ENCODE measurements at regions not wholly inside any gene's neighbourhood (a gene's known extent, or its start where the extent isn't known, plus 50 kb on each side); places are given as distances from the start of the nearest gene placed in this dataset.
A peak's percentile ranks its signal among the peaks of the same experiment; 100 is the strongest.
"Not testable (repeated sequence)": the region's sequence is repeated elsewhere in the genome, so short reads cannot be mapped to it uniquely, and the experiment has no call there.

- H3K4me3 ChIP-seq (ENCODE audit: low read depth, low read length) = no peak overlapping the region
- TF ChIP-seq MAX (IDR thresholded peaks at IDR 0.05; ENCODE audit: low read depth, low read length) = no peak
- DNase-seq (ENCODE audit: low read depth) = no peak
Measured at GRCh38 chr9:104389341-104389740, 114.7 kb upstream of the OR13F1 start.

DNA sequence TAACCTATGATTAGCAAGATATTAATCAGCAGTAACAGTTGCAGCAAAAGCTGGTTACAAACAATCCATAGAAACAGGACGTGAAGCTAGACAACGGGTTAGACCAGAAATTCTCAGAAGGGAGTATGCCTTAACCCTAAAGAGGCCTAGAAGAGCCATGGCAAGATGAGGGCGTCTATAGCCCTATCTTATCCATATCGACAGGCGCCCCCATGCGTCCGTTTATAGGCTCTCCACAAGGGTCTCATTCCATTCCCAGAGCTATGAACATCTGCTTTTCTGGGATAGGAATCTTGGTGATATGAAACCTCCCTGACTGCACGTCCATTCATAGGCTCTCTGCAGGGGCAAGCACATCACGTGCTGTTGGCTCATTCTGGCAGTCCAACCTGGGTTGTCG is 109.2 kb upstream of the OR13F1 start:
- not testable (repeated sequence) for H3K4me3 ChIP-seq (ENCODE audit: low read depth, low read length)
- DNase-seq (ENCODE audit: low read depth) = peak; percentile 48
- TF ChIP-seq, protein P1, sequence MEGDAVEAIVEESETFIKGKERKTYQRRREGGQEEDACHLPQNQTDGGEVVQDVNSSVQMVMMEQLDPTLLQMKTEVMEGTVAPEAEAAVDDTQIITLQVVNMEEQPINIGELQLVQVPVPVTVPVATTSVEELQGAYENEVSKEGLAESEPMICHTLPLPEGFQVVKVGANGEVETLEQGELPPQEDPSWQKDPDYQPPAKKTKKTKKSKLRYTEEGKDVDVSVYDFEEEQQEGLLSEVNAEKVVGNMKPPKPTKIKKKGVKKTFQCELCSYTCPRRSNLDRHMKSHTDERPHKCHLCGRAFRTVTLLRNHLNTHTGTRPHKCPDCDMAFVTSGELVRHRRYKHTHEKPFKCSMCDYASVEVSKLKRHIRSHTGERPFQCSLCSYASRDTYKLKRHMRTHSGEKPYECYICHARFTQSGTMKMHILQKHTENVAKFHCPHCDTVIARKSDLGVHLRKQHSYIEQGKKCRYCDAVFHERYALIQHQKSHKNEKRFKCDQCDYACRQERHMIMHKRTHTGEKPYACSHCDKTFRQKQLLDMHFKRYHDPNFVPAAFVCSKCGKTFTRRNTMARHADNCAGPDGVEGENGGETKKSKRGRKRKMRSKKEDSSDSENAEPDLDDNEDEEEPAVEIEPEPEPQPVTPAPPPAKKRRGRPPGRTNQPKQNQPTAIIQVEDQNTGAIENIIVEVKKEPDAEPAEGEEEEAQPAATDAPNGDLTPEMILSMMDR (IDR thresholded peaks at IDR 0.05; ENCODE audit: low read depth, low read length) = peak; percentile 16

DNA sequence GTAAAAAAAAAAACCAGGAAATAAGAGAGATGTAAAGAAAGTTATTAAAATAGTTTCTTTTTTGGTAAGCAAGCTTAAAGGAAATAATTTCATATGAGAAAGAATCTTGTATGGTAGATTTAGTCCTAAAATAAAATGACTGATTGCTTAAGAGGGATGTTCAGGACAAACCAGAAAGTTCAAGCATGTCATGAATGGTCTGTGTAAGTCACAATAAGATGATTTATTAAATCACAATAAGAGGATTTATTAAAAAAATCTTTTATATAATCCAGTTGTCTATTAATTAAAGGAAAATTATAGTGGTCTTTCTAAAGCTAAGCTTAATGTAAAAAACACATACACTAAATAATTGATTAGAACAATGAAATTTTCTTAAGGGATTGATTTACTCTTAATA is 91.8 kb upstream of the OR13F1 start:
- TF ChIP-seq, protein P1 (IDR thresholded peaks at IDR 0.05; ENCODE audit: low read depth, low read length) = no peak
- TF ChIP-seq POLR2A (IDR thresholded peaks at IDR 0.05; ENCODE audit: extremely low read depth, insufficient read length) = no peak
- no peak for TF ChIP-seq MAX (IDR thresholded peaks at IDR 0.05; ENCODE audit: low read depth, low read length)
- no peak for TF ChIP-seq MYC (IDR thresholded peaks at IDR 0.05; ENCODE audit: low read depth, low read length)
- H3K4me3 ChIP-seq (ENCODE audit: low read depth, low read length) = no peak overlapping the region

DNA sequence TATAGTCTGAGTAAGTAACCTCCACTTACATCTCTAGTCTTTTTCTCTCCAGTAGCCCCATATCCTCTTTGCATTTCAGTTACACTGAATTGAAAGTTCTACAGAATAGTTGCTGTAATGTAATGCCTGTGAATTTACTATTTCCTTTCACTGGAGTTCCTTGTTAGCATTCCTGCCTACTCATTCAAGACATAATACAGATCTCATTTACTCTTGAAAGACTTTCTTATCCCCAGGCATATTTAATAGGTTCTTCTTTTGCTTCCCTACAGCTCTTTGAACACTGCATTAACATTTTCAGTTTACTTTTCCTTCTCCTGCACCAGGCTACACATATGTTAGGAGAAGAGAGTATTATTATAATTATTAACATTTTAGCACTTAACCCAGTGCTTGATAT is 87.6 kb upstream of the OR13F1 start:
- TF ChIP-seq MAX (IDR thresholded peaks at IDR 0.05; ENCODE audit: low read depth, low read length) = no peak
- TF ChIP-seq, protein P1 (IDR thresholded peaks at IDR 0.05; ENCODE audit: low read depth, low read length) = no peak
- no peak for TF ChIP-seq MYC (IDR thresholded peaks at IDR 0.05; ENCODE audit: low read depth, low read length)
- TF ChIP-seq POLR2A (IDR thresholded peaks at IDR 0.05; ENCODE audit: extremely low read depth, insufficient read length) = no peak
- DNase-seq (ENCODE audit: low read depth) = no peak
- H3K4me3 ChIP-seq (ENCODE audit: low read depth, low read length) = no peak overlapping the region

More for the DNA sequence above, 91.8 kb upstream of the OR13F1 start:
- peak; percentile 11 for DNase-seq (ENCODE audit: low read depth)

GRCh38 chr9:104417296-104417695 is 86.8 kb upstream of the OR13F1 start:
- H3K4me3 ChIP-seq (ENCODE audit: low read depth, low read length) = no peak overlapping the region
- TF ChIP-seq POLR2A (IDR thresholded peaks at IDR 0.05; ENCODE audit: extremely low read depth, insufficient read length) = no peak
- TF ChIP-seq, protein P1 (IDR thresholded peaks at IDR 0.05; ENCODE audit: low read depth, low read length) = no peak
- TF ChIP-seq MAX (IDR thresholded peaks at IDR 0.05; ENCODE audit: low read depth, low read length) = no peak
- TF ChIP-seq MYC (IDR thresholded peaks at IDR 0.05; ENCODE audit: low read depth, low read length) = no peak
- DNase-seq (ENCODE audit: low read depth) = no peak

DNA sequence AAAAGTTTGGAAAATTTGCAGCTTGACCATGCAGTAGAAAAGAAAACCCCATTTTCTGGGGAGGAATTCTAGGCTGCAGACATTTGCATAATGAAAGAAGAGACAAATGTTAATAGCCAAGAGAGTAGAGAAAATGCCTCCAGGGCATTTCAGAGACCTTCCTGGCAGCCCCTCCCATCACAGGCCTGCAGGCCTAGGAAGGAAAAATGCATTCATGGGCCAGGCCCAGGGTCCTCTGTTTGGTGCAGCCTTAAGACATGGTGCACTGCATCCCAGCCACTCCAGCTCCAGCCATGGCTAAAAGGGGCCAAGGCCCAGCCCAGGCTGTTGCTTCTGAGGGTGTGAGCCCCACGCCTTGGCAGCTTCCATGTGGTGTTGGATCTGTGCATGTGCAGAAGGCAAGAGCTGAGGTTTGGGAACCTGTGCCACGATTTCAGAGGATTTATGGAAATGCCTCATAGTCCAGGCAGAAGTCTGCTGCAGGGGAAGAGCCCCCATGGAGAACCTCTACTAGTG is 75.0 kb upstream of the OR13F1 start:
- DNase-seq (ENCODE audit: low read depth) = no peak
- H3K4me3 ChIP-seq (ENCODE audit: low read depth, low read length) = no peak overlapping the region
- TF ChIP-seq MAX (IDR thresholded peaks at IDR 0.05; ENCODE audit: low read depth, low read length) = no peak
- TF ChIP-seq MYC (IDR thresholded peaks at IDR 0.05; ENCODE audit: low read depth, low read length) = no peak
- no peak for TF ChIP-seq POLR2A (IDR thresholded peaks at IDR 0.05; ENCODE audit: extremely low read depth, insufficient read length)
- TF ChIP-seq, protein P1 (IDR thresholded peaks at IDR 0.05; ENCODE audit: low read depth, low read length) = no peak
